Peyer's patch (tissue), 4 donors: ENCODE measurements at regions not wholly inside any gene's neighbourhood (a gene's known extent, or its start where the extent isn't known, plus 50 kb on each side); places are given as distances from the start of the nearest gene placed in this dataset.

ENCODE experiments used
- CTCF ChIP-seq, 6 experiments: fragments of 450-650 bp in 4 of 6; fragments of 200-600 bp in 2 of 6; sonication (generic) in 1 of 6; IDR thresholded peaks; one replicate each; pipeline ENCODE4 v1.5.1; 2017 to 2019; ENCODE audit warnings: antibody characterized with exemption in 6 of 6, mild to moderate bottlenecking in 3 of 6, moderate library complexity in 1 of 6
- POLR2A ChIP-seq, 2 donors: fragments of 450-650 bp; IDR thresholded peaks; one replicate each; pipeline ENCODE4 v1.5.1; 2017; ENCODE audit warnings: antibody characterized with exemption in 2 of 2, mild to moderate bottlenecking in 2 of 2, moderate library complexity in 2 of 2

- TF ChIP-seq CTCF (IDR thresholded peaks at IDR 0.05) (no peak), POLR2A (IDR thresholded peaks at IDR 0.05) (no peak)
Measured at GRCh38 chr21:16634515-16634914, 878.3 kb upstream of the CXADR start.
